ENCODE measurements at regions not wholly inside any gene's neighbourhood (a gene's known extent, or its start where the extent isn't known, plus 50 kb on each side); places are given as distances from the start of the nearest gene placed in this dataset.

DNA sequence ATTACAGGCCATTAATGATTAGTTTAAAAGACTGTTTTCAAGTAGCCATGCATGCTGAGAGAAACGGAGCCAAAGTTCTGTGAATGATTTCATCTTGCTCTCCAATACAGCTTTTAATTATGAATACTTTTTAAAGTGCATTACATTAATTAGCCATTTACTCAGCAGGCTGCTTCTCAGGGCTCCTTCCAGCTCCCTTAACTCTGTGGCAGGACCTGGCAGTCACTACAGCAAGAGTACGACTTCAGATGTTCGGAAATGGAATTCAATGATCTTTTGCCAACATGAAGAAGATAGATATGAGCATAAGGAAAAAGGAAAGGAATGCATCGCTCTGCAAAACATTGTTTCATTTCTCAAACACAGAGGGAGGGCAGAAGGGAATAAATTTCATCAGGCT is 987.2 kb downstream of the PDHA2 start:
- DNase-seq (ENCODE audit: low spot score in 2 of 2), result no peak

DNA sequence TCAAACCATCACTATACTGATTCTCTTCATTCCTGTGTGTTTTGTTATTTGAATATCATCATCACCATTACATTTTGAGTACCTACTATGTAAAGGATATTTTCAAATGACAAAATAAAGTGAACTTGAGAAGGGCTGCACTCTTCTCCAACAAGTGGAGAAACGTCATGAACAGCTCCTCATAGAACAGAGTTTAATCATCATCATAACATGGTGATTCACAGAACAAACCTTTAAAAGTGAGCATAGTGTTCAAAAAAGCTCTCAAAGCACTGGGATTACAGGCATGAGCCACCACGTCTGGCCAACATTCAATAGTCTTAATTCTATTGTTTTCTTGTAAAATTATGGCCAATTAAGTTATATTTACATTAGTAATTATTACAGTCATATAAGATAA is 993.9 kb downstream of the PDHA2 start:
- Histone ChIP-seq H3K27me3 (no peaks in the 10 kb centered on the region), H3K27ac (no peak overlapping the region), H3K36me3 (no peaks in the 10 kb centered on the region), H3K4me3 (no peak overlapping the region), H3K9me3 (no peaks in the 10 kb centered on the region), H3K4me1 (no peaks in the 10 kb centered on the region)
- no peak for DNase-seq (ENCODE audit: low spot score in 2 of 2)
- WGBS, result 57% methylated on average over 2 of the region's 2 CpGs
- TF ChIP-seq EP300 (IDR thresholded peaks at IDR 0.05) (no peak), POLR2AphosphoS5 (IDR thresholded peaks at IDR 0.05) (no peak), POLR2A (IDR thresholded peaks at IDR 0.05) (no peak)
- TF ChIP-seq, protein P1, sequence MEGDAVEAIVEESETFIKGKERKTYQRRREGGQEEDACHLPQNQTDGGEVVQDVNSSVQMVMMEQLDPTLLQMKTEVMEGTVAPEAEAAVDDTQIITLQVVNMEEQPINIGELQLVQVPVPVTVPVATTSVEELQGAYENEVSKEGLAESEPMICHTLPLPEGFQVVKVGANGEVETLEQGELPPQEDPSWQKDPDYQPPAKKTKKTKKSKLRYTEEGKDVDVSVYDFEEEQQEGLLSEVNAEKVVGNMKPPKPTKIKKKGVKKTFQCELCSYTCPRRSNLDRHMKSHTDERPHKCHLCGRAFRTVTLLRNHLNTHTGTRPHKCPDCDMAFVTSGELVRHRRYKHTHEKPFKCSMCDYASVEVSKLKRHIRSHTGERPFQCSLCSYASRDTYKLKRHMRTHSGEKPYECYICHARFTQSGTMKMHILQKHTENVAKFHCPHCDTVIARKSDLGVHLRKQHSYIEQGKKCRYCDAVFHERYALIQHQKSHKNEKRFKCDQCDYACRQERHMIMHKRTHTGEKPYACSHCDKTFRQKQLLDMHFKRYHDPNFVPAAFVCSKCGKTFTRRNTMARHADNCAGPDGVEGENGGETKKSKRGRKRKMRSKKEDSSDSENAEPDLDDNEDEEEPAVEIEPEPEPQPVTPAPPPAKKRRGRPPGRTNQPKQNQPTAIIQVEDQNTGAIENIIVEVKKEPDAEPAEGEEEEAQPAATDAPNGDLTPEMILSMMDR (IDR thresholded peaks at IDR 0.05), result no peak

More for the DNA sequence above, 987.2 kb downstream of the PDHA2 start:
- H3K36me3 ChIP-seq, result no peaks in the 10 kb centered on the region
- H3K27ac ChIP-seq, result no peak overlapping the region
- no peaks in the 10 kb centered on the region for H3K4me1 ChIP-seq
- H3K27me3 ChIP-seq, result no peaks in the 10 kb centered on the region
- 34% methylated on average over 4 of the region's 4 CpGs for WGBS
- no peak for TF ChIP-seq POLR2AphosphoS5 (IDR thresholded peaks at IDR 0.05)
- TF ChIP-seq POLR2A (IDR thresholded peaks at IDR 0.05), result no peak
- TF ChIP-seq EP300 (IDR thresholded peaks at IDR 0.05), result no peak
- TF ChIP-seq, protein P1 (IDR thresholded peaks at IDR 0.05), result no peak
- H3K9me3 ChIP-seq, result no peaks in the 10 kb centered on the region
- no peak overlapping the region for H3K4me3 ChIP-seq

DNA sequence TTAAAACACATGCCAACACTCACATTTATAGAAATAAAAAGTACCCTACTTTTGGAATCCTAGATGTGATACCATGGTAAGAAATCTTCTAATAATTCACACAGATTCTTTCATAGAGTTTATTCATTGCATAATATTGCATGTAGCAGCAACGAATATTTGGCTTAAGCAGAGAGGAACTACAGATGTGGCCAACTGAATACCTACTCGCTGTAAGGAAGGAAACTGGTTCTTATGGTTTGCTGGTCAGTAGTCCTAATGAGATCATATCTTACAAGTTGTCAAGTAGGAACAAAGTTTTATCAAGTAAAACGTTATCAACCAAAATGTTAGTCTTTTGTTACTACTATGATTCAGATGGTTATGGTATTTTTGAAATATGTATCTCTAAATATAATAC is 996.1 kb downstream of the PDHA2 start:
- no peaks in the 10 kb centered on the region for H3K36me3 ChIP-seq
- 52% methylated on average over 3 of the region's 3 CpGs for WGBS
- H3K27me3 ChIP-seq, result no peaks in the 10 kb centered on the region
- H3K9me3 ChIP-seq, result no peaks in the 10 kb centered on the region
- H3K27ac ChIP-seq, result no peak overlapping the region
- H3K4me3 ChIP-seq, result no peak overlapping the region
- TF ChIP-seq POLR2AphosphoS5 (IDR thresholded peaks at IDR 0.05), result no peak
- TF ChIP-seq, protein P1 (IDR thresholded peaks at IDR 0.05), result no peak
- TF ChIP-seq POLR2A (IDR thresholded peaks at IDR 0.05), result no peak
- TF ChIP-seq EP300 (IDR thresholded peaks at IDR 0.05), result no peak
- DNase-seq (ENCODE audit: low spot score in 2 of 2), result no peak
- no peaks in the 10 kb centered on the region for H3K4me1 ChIP-seq

DNA sequence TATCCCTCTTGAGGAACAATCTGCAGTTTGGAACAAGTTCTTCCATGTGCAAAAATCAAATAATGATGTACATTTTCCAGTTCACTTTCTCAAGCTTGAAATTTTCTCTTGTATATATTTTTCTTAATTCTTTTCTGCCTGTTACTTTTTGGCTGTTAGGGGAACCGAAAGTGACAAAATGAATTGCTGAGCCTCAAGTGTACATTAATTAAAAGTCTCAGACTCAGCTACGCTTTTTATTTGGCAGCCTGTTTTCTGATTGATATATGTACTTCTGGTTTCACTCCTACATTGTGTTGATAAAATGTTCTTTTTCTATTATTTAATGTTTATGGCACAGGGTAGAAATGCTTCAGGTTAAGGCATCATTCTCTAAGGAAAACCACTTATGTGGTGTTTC is 999.5 kb downstream of the PDHA2 start:
- H3K9me3 ChIP-seq, result no peaks in the 10 kb centered on the region
- no peak for DNase-seq (ENCODE audit: low spot score in 2 of 2)
- H3K36me3 ChIP-seq, result no peaks in the 10 kb centered on the region
- no peak for TF ChIP-seq POLR2A (IDR thresholded peaks at IDR 0.05)
- no peak for TF ChIP-seq EP300 (IDR thresholded peaks at IDR 0.05)
- TF ChIP-seq, protein P1 (IDR thresholded peaks at IDR 0.05), result no peak
- no peak for TF ChIP-seq POLR2AphosphoS5 (IDR thresholded peaks at IDR 0.05)
- H3K27ac ChIP-seq, result no peak overlapping the region
- WGBS, result 79% methylated on average over 2 of the region's 2 CpGs
- H3K4me3 ChIP-seq, result no peak overlapping the region
- H3K27me3 ChIP-seq, result no peaks in the 10 kb centered on the region
- no peaks in the 10 kb centered on the region for H3K4me1 ChIP-seq

DNA sequence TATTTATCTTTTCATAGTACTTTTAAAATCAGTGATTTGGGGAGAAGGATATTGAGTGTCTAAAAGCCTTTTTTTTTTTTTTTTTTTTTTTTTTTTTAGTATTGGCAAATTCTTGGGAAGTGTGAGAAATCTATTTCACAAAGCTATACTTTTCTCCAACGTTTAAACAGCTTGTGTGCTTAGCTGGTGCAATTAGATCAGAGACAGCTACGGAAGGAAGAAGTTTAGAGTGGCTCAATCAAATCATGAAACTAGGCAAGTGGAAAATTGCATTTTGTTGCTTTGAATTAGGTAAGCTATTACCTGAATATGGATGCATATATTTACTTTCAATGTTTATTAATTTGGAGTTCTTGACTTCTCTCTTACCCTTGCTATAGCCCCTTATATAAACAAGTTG is 1001.9 kb downstream of the PDHA2 start:
- H3K4me1 ChIP-seq, result no peaks in the 10 kb centered on the region
- TF ChIP-seq POLR2A (IDR thresholded peaks at IDR 0.05) (no peak), POLR2AphosphoS5 (IDR thresholded peaks at IDR 0.05) (no peak), EP300 (IDR thresholded peaks at IDR 0.05) (no peak)
- TF ChIP-seq, protein P1 (IDR thresholded peaks at IDR 0.05), result no peak
- DNase-seq (ENCODE audit: low spot score in 2 of 2), result no peak
- H3K27ac ChIP-seq, result no peak overlapping the region
- no peaks in the 10 kb centered on the region for H3K27me3 ChIP-seq
- 74% methylated on average over 2 of the region's 2 CpGs for WGBS
- H3K36me3 ChIP-seq, result no peaks in the 10 kb centered on the region
- H3K4me3 ChIP-seq, result no peak overlapping the region
- H3K9me3 ChIP-seq, result no peaks in the 10 kb centered on the region

All from suprapubic skin (tissue), 4 donors.